ENCODE measurements at regions not wholly inside any gene's neighbourhood (a gene's known extent, or its start where the extent isn't known, plus 50 kb on each side); places are given as distances from the start of the nearest gene placed in this dataset.

DNA sequence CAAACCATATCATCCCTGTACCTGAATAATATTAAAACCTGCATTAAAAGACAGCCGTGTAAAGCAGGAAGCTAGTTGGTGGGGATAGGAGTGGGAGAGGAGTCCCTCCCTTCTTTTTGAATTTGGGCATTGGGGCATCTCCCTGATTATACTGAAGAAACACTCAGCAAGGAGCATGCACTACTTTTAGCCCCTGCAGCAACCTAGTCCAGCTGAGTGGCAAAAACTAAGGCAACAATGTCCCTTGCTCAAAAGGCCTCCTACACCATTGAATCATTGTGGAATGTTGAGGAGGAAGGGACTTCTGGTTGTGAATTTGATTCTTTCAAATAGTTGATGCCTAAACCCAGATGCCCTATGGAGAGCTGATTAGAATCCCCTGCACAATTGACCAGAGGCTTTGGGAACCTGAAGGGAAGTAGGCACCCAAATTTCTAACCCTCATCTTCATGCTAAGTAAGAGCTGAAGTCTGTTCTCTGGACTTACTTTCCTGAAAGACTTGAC, 111.7 kb downstream of the DDX1 start:
- Histone ChIP-seq H3K4me1 (peaks cover 0 to 8% of the 10 kb centered on the region in 2 donors), H3K27me3 (no peaks in the 10 kb centered on the region), H3K9me3 (no peaks in the 10 kb centered on the region), H3K27ac (peak overlapping the region in 1 of 3 donors; percentile 34), H3K36me3 (no peaks in the 10 kb centered on the region), H3K4me3 (replicated peaks in 1 of 3) (no peak overlapping the region)
- TF ChIP-seq POLR2A (IDR thresholded peaks at IDR 0.05): no peak
- TF ChIP-seq, protein P1, sequence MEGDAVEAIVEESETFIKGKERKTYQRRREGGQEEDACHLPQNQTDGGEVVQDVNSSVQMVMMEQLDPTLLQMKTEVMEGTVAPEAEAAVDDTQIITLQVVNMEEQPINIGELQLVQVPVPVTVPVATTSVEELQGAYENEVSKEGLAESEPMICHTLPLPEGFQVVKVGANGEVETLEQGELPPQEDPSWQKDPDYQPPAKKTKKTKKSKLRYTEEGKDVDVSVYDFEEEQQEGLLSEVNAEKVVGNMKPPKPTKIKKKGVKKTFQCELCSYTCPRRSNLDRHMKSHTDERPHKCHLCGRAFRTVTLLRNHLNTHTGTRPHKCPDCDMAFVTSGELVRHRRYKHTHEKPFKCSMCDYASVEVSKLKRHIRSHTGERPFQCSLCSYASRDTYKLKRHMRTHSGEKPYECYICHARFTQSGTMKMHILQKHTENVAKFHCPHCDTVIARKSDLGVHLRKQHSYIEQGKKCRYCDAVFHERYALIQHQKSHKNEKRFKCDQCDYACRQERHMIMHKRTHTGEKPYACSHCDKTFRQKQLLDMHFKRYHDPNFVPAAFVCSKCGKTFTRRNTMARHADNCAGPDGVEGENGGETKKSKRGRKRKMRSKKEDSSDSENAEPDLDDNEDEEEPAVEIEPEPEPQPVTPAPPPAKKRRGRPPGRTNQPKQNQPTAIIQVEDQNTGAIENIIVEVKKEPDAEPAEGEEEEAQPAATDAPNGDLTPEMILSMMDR (IDR thresholded peaks at IDR 0.05): no peak
- intact Hi-C loops (cut with DNase I): no loop called here
- DNase-seq: no peak
- WGBS, 2 donors: 88% methylated on average over 1 of the region's 1 CpG

- Histone ChIP-seq H3K4me3 (replicated peaks in 1 of 3) (no peak overlapping the region), H3K27me3 (no peaks in the 10 kb centered on the region), H3K36me3 (no peaks in the 10 kb centered on the region), H3K4me1 (peaks cover 0 to 9% of the 10 kb centered on the region in 2 donors), H3K27ac (peak overlapping the region in 2 of 3 donors; percentile 34 to 50), H3K9me3 (no peaks in the 10 kb centered on the region)
- DNase-seq: no peak
- intact Hi-C loops (cut with DNase I): no loop called here
- WGBS, 2 donors: 43 to 58% methylated on average over 2 of the region's 2 CpGs
- TF ChIP-seq POLR2A (IDR thresholded peaks at IDR 0.05): no peak
- TF ChIP-seq, protein P1 (IDR thresholded peaks at IDR 0.05): no peak
Measured at GRCh38 chr2:15704086-15704787, 112.6 kb downstream of the DDX1 start.

DNA sequence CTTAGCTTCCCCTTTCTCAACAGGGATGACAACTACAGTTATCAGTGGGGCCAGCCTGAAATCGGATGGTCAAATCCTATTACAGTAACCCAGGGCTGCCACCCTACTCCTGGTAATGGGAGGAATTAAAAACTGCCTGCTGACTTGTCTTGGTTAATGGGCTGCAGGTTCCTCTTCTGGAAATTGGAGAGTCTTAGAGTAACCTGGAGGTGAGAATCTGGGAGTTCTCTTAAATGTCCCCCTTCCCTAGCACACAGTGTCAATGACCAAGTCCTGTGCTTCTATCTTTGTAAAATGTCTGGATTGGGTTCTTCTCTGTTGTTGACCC, 113.1 kb downstream of the DDX1 start:
- H3K27me3 ChIP-seq: no peaks in the 10 kb centered on the region
- no peak for DNase-seq
- H3K9me3 ChIP-seq: no peaks in the 10 kb centered on the region
- H3K27ac ChIP-seq: no peak overlapping the region
- no peak overlapping the region for H3K4me3 ChIP-seq (replicated peaks in 1 of 3)
- 67 to 78% methylated on average over 1 of the region's 1 CpG for whole genome bisulfite sequencing, 2 donors
- TF ChIP-seq POLR2A (IDR thresholded peaks at IDR 0.05): no peak
- TF ChIP-seq, protein P1 (IDR thresholded peaks at IDR 0.05): no peak
- H3K36me3 ChIP-seq: no peaks in the 10 kb centered on the region
- H3K4me1 ChIP-seq: peaks cover 0 to 9% of the 10 kb centered on the region in 2 donors
- intact Hi-C loops (cut with DNase I): no loop called here

DNA sequence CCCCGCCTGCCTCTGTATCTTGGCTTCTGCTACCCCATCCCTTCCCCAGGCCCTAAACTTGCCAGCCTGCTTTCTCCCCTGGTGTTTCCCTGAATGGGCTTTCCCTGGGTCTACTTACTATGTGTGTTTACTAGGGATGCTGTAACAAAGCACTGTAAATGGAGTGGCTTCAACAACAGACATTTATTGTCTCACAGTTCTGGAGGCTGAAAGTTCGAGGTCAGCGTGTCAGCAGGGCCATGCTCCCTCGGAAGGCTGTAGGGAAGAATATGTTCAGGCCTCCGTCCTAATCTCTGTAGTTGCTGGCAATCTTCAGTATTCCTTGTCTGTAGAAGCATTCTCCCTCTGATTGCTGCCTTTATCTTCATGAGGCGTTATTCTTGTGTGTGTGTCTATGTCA, 113.6 kb downstream of the DDX1 start:
- H3K9me3 ChIP-seq: no peaks in the 10 kb centered on the region
- no peak for TF ChIP-seq POLR2A (IDR thresholded peaks at IDR 0.05)
- TF ChIP-seq, protein P1 (IDR thresholded peaks at IDR 0.05): no peak
- H3K27ac ChIP-seq: no peak overlapping the region
- 92 to 97% methylated on average over 6 of the region's 6 CpGs for WGBS, 2 donors
- no peaks in the 10 kb centered on the region for H3K27me3 ChIP-seq
- intact Hi-C loops (cut with DNase I): no loop called here
- H3K4me1 ChIP-seq: peaks cover 0 to 9% of the 10 kb centered on the region in 2 donors
- no peak overlapping the region for H3K4me3 ChIP-seq (replicated peaks in 1 of 3)
- DNase-seq: no peak
- no peaks in the 10 kb centered on the region for H3K36me3 ChIP-seq

DNA sequence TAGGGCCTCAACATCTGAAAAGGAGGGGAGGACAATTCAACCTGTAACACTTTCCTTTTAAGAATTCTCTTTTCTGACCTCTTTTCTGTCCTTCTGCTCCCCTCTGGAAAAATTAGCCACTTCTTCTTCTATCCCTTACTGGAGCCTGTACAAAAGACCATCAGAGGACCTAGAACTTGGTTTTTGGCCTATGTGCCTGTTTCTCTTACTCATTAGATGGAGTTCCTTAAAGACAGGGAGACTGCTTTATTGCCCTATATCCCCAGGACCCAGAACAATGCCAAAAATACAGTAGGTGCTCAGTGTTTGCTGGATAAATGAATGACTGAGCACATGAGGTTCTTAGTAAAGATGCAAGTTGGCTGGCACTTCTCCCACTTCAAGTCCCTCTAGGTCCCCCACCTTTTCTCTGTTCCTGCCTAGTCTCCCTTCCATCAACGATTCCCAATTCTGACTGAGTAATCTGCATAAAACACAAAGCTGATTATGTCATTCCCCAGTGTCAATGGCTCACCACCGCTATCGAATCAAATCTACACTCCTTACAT, 114.2 kb downstream of the DDX1 start:
- 96% methylated on average over 3 of the region's 3 CpGs for WGBS, 2 donors
- H3K9me3 ChIP-seq: no peaks in the 10 kb centered on the region
- TF ChIP-seq POLR2A (IDR thresholded peaks at IDR 0.05): no peak
- TF ChIP-seq, protein P1 (IDR thresholded peaks at IDR 0.05): no peak
- no peaks in the 10 kb centered on the region for H3K27me3 ChIP-seq
- no peak overlapping the region for H3K27ac ChIP-seq
- DNase-seq: no peak
- no peak overlapping the region for H3K4me3 ChIP-seq (replicated peaks in 1 of 3)
- intact Hi-C loops (cut with DNase I): no loop called here
- H3K36me3 ChIP-seq: no peaks in the 10 kb centered on the region
- peaks cover 0 to 9% of the 10 kb centered on the region in 2 donors for H3K4me1 ChIP-seq

Data from thyroid gland (tissue), 4 donors.